Left lung (tissue), 4 donors: ENCODE measurements at regions not wholly inside any gene's neighbourhood (a gene's known extent, or its start where the extent isn't known, plus 50 kb on each side); places are given as distances from the start of the nearest gene placed in this dataset.

ENCODE experiments used
- ATAC-seq: fragments of 200-7000 bp; cut with Tn5 transposase; one replicate; pipeline ENCODE4 v1.9.1; 2020; ENCODE audit warnings: moderate library complexity
- DNase-seq, 4 donors: peaks; one replicate each; pipeline ENCODE4 v3.0.0-alpha.2; 2013 to 2020
- H3K27ac ChIP-seq, 2 donors: fragments of 200-600 bp; sonication (generic) in 1 of 2; one replicate each; pipeline versions ENCODE4 v1.5.0 to v1.8.0; 2020 to 2021
- H3K27me3 ChIP-seq, 2 donors: fragments of 200-600 bp; sonication (generic) in 1 of 2; one replicate each; pipeline versions ENCODE4 v1.5.0 to v1.8.0; 2020 to 2021
- H3K36me3 ChIP-seq, 2 donors: fragments of 200-600 bp; sonication (generic) in 1 of 2; one replicate each; pipeline versions ENCODE4 v1.5.0 to v1.8.0; 2020 to 2021
- H3K4me1 ChIP-seq, 2 donors: fragments of 200-600 bp; one replicate each; pipeline ENCODE4 v1.8.0; 2021
- H3K4me3 ChIP-seq, 2 donors: fragments of 200-600 bp; sonication (generic) in 1 of 2; one replicate each; pipeline versions ENCODE4 v1.5.0 to v1.8.0; 2020 to 2021; ENCODE audit warnings: mild to moderate bottlenecking in 1 of 2
- H3K9me3 ChIP-seq, 2 donors: fragments of 200-600 bp; sonication (generic) in 1 of 2; one replicate each; pipeline versions ENCODE4 v1.5.0 to v1.8.0; 2020 to 2021
- intact Hi-C, 2 donors: fragments of 100-400 bp; cut with DNase I; formaldehyde crosslinking; loops; one replicate each; pipeline versions ENCODE4 v1.11.2 to v1.14.2; 2022
- TF ChIP-seq, protein P1 (sequence below), 2 donors: fragments of 200-600 bp; sonication (generic) in 1 of 2; IDR thresholded peaks; one replicate each; pipeline versions ENCODE4 v1.5.0 to v1.8.0; 2021; ENCODE audit warnings: antibody characterized with exemption in 2 of 2
- donor health status: DM: no; HTN: yes; CAD: no.
- donor health status: DM: no; HTN: no; CAD: no.

DNA sequence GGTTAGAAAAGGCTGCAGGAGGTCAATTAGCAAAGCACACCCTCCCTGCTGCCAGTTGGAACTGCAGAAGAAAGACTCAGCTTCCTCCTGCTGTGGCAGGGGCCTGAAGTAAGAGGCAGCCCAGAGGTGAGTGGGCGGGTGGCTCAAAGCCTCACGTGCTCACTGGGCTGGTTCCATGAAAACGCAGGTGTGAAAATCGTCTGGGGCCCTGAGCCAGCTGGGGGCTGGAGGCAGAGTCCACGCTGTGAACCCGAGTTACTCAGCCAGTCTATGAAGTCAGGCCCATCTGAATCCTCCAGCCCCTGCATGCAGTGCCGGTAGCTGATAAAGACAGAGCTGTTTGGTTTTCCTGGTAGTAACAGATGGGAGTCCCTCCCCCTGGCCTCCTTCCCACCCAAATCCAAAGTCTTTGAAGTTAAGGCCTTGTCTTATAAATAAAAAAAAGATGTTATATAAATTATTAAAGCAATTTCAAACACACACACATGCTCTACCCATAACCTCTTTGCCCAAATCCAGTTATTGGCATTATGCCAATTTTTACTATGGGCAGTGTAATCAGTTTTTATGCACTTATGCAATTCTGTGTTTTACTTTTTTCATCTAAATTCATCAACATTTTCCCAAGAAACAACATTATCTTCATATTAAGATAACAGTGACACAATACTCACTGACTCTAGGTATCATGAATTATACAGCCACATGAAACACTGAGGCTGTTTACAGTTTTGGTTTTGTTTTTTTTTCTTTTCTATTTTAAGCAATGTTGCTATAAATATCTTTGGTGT lies 57.9 kb upstream of the PNMA1 start:
- Histone ChIP-seq H3K9me3 (no peaks in the 10 kb centered on the region), H3K36me3 (no peaks in the 10 kb centered on the region), H3K27ac (peak overlapping the region; percentile 56 to 57), H3K27me3 (no peaks in the 10 kb centered on the region), H3K4me3 (no peak overlapping the region), H3K4me1 (peaks cover 26 to 89% of the 10 kb centered on the region in 2 donors)
- intact Hi-C loops, result no loop called here
- TF ChIP-seq, protein P1, sequence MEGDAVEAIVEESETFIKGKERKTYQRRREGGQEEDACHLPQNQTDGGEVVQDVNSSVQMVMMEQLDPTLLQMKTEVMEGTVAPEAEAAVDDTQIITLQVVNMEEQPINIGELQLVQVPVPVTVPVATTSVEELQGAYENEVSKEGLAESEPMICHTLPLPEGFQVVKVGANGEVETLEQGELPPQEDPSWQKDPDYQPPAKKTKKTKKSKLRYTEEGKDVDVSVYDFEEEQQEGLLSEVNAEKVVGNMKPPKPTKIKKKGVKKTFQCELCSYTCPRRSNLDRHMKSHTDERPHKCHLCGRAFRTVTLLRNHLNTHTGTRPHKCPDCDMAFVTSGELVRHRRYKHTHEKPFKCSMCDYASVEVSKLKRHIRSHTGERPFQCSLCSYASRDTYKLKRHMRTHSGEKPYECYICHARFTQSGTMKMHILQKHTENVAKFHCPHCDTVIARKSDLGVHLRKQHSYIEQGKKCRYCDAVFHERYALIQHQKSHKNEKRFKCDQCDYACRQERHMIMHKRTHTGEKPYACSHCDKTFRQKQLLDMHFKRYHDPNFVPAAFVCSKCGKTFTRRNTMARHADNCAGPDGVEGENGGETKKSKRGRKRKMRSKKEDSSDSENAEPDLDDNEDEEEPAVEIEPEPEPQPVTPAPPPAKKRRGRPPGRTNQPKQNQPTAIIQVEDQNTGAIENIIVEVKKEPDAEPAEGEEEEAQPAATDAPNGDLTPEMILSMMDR (IDR thresholded peaks at IDR 0.05), result no peak
- DNase-seq (peak in 2 of 4 donors; percentile 75 to 78), ATAC-seq (peak; percentile 82)

DNA sequence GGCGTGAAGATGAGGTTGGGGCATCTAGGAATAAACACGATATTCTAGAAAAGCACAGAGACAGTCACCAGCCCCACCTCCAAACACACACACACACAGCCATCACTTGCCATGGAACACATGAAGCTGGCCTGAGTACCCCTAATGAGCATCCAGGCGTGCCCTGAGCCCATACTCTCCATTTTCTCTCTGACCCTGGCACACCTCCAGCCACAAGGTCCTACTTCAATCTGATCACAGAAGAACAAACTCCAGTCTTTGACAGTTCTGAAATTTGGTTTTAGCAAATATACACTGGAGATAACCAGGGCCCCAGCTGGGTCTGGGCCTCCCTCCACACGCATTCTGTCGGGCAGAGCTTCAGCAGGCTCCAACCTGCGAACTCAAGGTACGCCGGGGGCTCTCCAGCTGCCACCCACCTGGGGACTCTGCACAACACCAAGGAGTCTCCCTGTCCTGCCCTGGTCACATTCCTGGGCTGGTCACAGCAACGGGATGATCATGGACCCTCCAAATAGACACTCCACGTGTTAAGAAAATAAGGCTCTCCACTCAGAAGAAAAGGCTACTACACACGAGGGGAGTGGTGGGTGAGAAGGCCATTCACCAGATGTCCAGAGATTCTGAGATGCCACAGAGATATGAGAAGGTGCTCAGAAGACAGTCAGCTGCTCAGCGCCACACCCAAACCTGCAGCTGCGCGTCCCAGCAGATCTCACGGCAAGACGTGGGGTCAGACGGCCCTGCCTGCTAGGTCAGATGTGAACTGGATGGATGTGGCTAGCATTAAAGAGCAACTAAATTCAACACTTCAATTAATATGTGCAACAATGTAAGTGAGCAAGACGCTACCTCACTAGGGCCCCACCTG lies 57.0 kb upstream of the PNMA1 start:
- Histone ChIP-seq H3K36me3 (no peaks in the 10 kb centered on the region), H3K27me3 (no peaks in the 10 kb centered on the region), H3K9me3 (no peaks in the 10 kb centered on the region), H3K27ac (peak overlapping the region; percentile 48 to 57), H3K4me1 (peaks cover 26 to 94% of the 10 kb centered on the region in 2 donors), H3K4me3 (no peak overlapping the region)
- TF ChIP-seq, protein P1 (IDR thresholded peaks at IDR 0.05), result no peak
- ATAC-seq (peak; percentile 14), DNase-seq (no peak)
- intact Hi-C loops, result no loop called here

- Histone ChIP-seq H3K27me3 (no peaks in the 10 kb centered on the region), H3K27ac (peak overlapping the region in 1 of 2 donors; percentile 15), H3K4me3 (no peak overlapping the region), H3K36me3 (no peaks in the 10 kb centered on the region), H3K4me1 (peaks cover 48 to 94% of the 10 kb centered on the region in 2 donors), H3K9me3 (no peaks in the 10 kb centered on the region)
- TF ChIP-seq, protein P1 (IDR thresholded peaks at IDR 0.05), result no peak
- ATAC-seq (no peak), DNase-seq (no peak)
- intact Hi-C loops, result no loop called here
Measured at GRCh38 chr14:73768107-73768506, 53.9 kb upstream of the PNMA1 start.

- no peaks in the 10 kb centered on the region for H3K9me3 ChIP-seq
- H3K27ac ChIP-seq, result peak overlapping the region; percentile 77 to 86
- no peaks in the 10 kb centered on the region for H3K27me3 ChIP-seq
- TF ChIP-seq, protein P1 (IDR thresholded peaks at IDR 0.05), result no peak
- DNase-seq (peak in 1 of 4 donors; percentile 85), ATAC-seq (peak; percentile 37)
- intact Hi-C loops, result no loop called here
- H3K36me3 ChIP-seq, result no peaks in the 10 kb centered on the region
- H3K4me1 ChIP-seq, result peaks cover 53 to 92% of the 10 kb centered on the region in 2 donors
- no peak overlapping the region for H3K4me3 ChIP-seq
Measured at GRCh38 chr14:73764406-73765280, 50.5 kb upstream of the PNMA1 start.
